ENCODE measurements at regions not wholly inside any gene's neighbourhood (a gene's known extent, or its start where the extent isn't known, plus 50 kb on each side); places are given as distances from the start of the nearest gene placed in this dataset.
A peak's percentile ranks its signal among the peaks of the same experiment; 100 is the strongest.

DNA sequence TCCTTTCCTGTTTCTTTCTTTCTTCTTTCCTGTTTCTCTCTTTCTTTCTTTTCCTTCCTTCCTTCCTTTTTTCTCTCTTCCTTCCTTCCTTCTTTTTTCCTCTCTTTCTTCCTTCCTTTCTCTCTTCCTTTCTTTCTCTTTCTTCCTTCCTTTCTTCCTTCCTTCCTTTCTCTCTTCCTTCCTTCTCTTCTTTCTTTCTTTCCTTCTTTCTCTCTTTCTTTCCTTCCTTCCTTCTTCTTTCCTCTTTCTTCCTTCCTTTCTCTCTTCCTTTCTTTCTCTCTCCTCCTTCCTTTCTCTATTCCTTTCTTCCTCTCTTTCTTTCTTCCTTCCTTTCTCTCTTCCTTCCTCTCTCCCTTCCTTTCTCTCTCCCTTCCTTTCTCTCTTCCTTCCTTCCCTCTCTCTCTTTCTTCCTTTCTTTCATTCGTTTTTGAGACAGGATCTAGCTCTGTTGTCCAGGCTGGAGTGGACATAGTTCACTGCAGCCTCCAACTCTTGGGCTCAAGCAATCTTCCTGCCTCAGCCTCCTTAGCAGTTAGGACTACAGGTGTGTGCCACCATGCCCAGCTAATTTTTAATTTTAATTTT, 170.8 kb upstream of the GMDS start:
- Histone ChIP-seq H3K9me3 (ENCODE audit: low read length) (no peaks in the 10 kb centered on the region), H3K9ac (ENCODE audit: insufficient read depth, low read depth, low read length) (no peak overlapping the region), H3K4me3 (replicated peaks in 1 of 3; ENCODE audit: insufficient read depth in 1 of 3, low read depth in 2 of 3, low read length in 3 of 3) (no peak overlapping the region), H3K79me2 (ENCODE audit: insufficient read depth, low read length) (no peaks in the 10 kb centered on the region), H3K4me2 (ENCODE audit: low read depth, low read length) (no peak overlapping the region), H3K27me3 (ENCODE audit: control insufficient read depth in 1 of 2, insufficient read depth in 2 of 2, low read length in 2 of 2) (no peaks in the 10 kb centered on the region), H3K36me3 (replicated peaks in 1 of 2; ENCODE audit: control insufficient read depth in 1 of 2, insufficient read depth in 2 of 2, low read length in 2 of 2) (no peaks in the 10 kb centered on the region), H3K4me1 (ENCODE audit: insufficient read depth, low read length) (no peaks in the 10 kb centered on the region), H3K27ac (ENCODE audit: extremely low read length, insufficient read depth, low read length) (no peak overlapping the region), H4K20me1 (ENCODE audit: insufficient read depth, low read length) (no peaks in the 10 kb centered on the region), H2AFZ (ENCODE audit: low read length) (no peak overlapping the region)
- TF ChIP-seq ATF7 (IDR thresholded peaks at IDR 0.05) (peak; percentile 2; the same call in 1 of the 2 replicates), ATF7 (CRISPR knock-in tag; IDR thresholded peaks at IDR 0.05) (no peak), IKZF1 (IDR thresholded peaks at IDR 0.05) (0 out of 2 replicates have a peak, but pooled peaks have one; percentile 24), SOX6 (IDR thresholded peaks at IDR 0.05) (0 out of 2 replicates have a peak, but pooled peaks have one; percentile 81), SOX6 (CRISPR knock-in tag; IDR thresholded peaks at IDR 0.05) (no peak), RBAK (CRISPR knock-in tag; IDR thresholded peaks at IDR 0.05) (no peak), FOXP1 (IDR thresholded peaks at IDR 0.05) (0 out of 2 replicates have a peak, but pooled peaks have one; percentile 28), FOXP1 (CRISPR knock-in tag; IDR thresholded peaks at IDR 0.05) (no peak), RAD51 (IDR thresholded peaks at IDR 0.05; ENCODE audit: borderline replicate concordance) (0 out of 2 replicates have a peak, but pooled peaks have one; percentile 12), ZSCAN29 (CRISPR knock-in tag; conservative IDR thresholded peaks at IDR 0.05) (no peak), LCORL (IDR thresholded peaks at IDR 0.05) (0 out of 2 replicates have a peak, but pooled peaks have one; percentile 7), LCORL (CRISPR knock-in tag; IDR thresholded peaks at IDR 0.05) (no peak)
- no TSS peak for BruUV-seq (replicated peaks)
- no peak for FAIRE-seq
- intact Hi-C loops (cut with micrococcal nuclease; ENCODE audit: unreplicated experiment) (no loop called here), in situ Hi-C loops (cut with HindIII; ENCODE audit: extremely low pct_ligation_motif_present, low pct_unique_long_range_greater_than_20kb) (no loop called here)
- no peak for DNase-seq (ENCODE audit: low spot score)
- 3% methylated on average over 1 of the region's 1 CpG for WGBS (ENCODE audit: low lambda C conversion rate)
- POLR2A ChIA-PET = no interaction called here
- CTCF ChIA-PET (ENCODE audit: low intra/inter-chr PET ratio, low total read pairs) = no interaction called here
- no peak for ATAC-seq
